ENCODE measurements at regions not wholly inside any gene's neighbourhood (a gene's known extent, or its start where the extent isn't known, plus 50 kb on each side); places are given as distances from the start of the nearest gene placed in this dataset.

DNA sequence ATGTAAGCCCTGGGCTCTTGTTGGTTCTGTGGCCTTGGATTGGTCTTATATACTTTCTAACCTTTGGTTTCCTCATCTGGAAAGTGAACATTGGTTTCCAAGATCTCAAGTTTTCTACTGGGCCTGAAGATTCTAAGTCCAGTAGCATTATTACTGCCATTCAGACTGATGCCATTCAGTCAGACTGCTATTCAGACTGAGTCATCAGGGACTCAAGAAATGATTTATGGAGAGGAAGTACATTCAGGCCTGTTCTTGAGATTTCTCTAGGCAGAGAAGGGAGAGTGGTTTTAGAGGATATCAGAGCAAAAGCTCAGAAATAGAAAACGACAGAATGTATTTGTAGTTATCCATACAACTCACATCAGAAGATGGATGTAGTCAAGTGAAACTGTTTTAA is 557.2 kb downstream of the NR2F2 start:
- TF ChIP-seq, protein P1, sequence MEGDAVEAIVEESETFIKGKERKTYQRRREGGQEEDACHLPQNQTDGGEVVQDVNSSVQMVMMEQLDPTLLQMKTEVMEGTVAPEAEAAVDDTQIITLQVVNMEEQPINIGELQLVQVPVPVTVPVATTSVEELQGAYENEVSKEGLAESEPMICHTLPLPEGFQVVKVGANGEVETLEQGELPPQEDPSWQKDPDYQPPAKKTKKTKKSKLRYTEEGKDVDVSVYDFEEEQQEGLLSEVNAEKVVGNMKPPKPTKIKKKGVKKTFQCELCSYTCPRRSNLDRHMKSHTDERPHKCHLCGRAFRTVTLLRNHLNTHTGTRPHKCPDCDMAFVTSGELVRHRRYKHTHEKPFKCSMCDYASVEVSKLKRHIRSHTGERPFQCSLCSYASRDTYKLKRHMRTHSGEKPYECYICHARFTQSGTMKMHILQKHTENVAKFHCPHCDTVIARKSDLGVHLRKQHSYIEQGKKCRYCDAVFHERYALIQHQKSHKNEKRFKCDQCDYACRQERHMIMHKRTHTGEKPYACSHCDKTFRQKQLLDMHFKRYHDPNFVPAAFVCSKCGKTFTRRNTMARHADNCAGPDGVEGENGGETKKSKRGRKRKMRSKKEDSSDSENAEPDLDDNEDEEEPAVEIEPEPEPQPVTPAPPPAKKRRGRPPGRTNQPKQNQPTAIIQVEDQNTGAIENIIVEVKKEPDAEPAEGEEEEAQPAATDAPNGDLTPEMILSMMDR (IDR thresholded peaks at IDR 0.05; ENCODE audit: control extremely low read depth, extremely low read depth, low read depth, missing control alignments), result no peak
- ChIA-PET POLR2A (no interaction called here), CTCF (no interaction called here)
- DNase-seq (ENCODE audit: extremely low spot score), result no peak

GRCh38 chr15:96888764-96889163 is 558.3 kb downstream of the NR2F2 start:
- POLR2A ChIA-PET, result no interaction called here
- DNase-seq (ENCODE audit: extremely low spot score), result no peak
- TF ChIP-seq, protein P1 (IDR thresholded peaks at IDR 0.05; ENCODE audit: control extremely low read depth, extremely low read depth, low read depth, missing control alignments), result no peak
- CTCF ChIA-PET, result no interaction called here

- ChIA-PET POLR2A (no interaction called here), CTCF (no interaction called here)
- TF ChIP-seq, protein P1 (IDR thresholded peaks at IDR 0.05; ENCODE audit: control extremely low read depth, extremely low read depth, low read depth, missing control alignments), result no peak
- no peak for DNase-seq (ENCODE audit: extremely low spot score)
These were observed 559.4 kb downstream of the NR2F2 start for GRCh38 chr15:96889734-96890480.

GRCh38 chr15:96891046-96891445 is 560.5 kb downstream of the NR2F2 start:
- TF ChIP-seq, protein P1 (IDR thresholded peaks at IDR 0.05; ENCODE audit: control extremely low read depth, extremely low read depth, low read depth, missing control alignments), result no peak
- DNase-seq (ENCODE audit: extremely low spot score), result no peak
- CTCF ChIA-PET, result no interaction called here
- POLR2A ChIA-PET, result no interaction called here

DNA sequence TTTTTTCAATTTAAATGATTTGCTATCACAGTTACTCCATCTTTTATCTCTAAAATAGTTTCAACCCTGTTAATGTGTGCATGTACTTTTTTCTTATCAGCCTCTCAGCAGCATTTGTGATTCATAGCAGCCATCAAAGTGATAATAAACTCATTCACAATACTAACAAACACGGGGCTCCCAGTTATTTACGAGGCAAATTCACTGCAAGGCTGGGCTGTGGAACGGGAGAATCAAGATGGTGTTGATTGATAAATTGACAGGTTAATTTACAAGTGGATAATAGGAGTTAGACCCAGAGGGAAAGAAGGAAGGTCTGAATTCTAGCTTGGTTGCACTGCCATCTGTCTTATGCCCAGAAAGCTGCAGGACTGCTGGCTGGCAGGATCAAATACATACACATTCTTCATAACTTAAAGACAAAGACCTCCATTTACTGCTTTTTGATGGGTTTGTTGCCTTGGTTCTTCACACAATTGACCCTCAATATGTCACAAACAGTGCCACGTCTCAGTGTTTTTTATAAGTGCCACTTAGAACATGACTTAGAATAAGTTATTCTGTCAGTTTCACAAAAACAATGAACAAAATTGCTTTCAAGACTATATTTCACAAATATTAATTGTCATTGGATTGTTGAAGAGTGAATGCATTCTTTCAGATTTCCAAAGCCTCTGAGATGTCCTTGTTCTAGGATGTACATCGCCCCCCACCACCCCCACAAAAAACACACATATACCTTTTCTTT is 562.8 kb downstream of the NR2F2 start:
- DNase-seq (ENCODE audit: extremely low spot score), result no peak
- ChIA-PET CTCF (interaction anchor here (1.5 kb wide), 1 partner anchor 1633 kb away, joined by 7 read pairs; no protein-coding TSS in a partner anchor), POLR2A (no interaction called here)
- TF ChIP-seq, protein P1 (IDR thresholded peaks at IDR 0.05; ENCODE audit: control extremely low read depth, extremely low read depth, low read depth, missing control alignments), result peak; percentile 34

DNA sequence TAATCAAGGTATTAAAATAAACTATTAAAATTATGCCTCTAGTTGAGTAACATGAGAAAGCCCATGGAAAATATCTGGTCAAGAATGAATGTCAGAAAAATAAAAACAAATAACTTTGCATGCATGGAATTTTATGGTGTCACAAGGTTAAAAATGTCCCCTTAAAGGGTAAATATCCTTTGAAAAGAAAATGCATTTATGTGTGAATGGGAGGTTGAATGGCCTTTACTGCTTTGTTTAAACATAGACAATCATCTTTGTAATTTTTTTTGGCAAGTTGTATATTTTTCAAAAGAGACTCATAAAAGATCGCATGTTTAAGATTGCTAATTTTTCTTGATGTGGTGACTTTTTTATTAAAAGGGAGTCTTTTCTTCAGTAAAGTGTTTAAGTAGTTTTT is 564.2 kb downstream of the NR2F2 start:
- no peak for DNase-seq (ENCODE audit: extremely low spot score)
- CTCF ChIA-PET, result no interaction called here
- POLR2A ChIA-PET, result no interaction called here
- TF ChIP-seq, protein P1 (IDR thresholded peaks at IDR 0.05; ENCODE audit: control extremely low read depth, extremely low read depth, low read depth, missing control alignments), result no peak

Data from GM10248 (cell line).